HFFc6 (cell line): ENCODE measurements at regions not wholly inside any gene's neighbourhood (a gene's known extent, or its start where the extent isn't known, plus 50 kb on each side); places are given as distances from the start of the nearest gene placed in this dataset.

Experiments used
- DNase-seq: peaks from one replicate; pipeline ENCODE4 v3.0.0-alpha.2; 2018
- H3K27ac Mint-ChIP-seq: 2 replicates; pipeline ENCODE4 v1.8.0; 2020; ENCODE audit warnings: mild to moderate bottlenecking, mixed read lengths
- H3K27me3 Mint-ChIP-seq: 2 replicates; pipeline ENCODE4 v1.8.0; 2021; ENCODE audit warnings: mild to moderate bottlenecking, moderate library complexity, mixed read lengths; ENCODE audit not compliant: insufficient read depth
- H3K36me3 Mint-ChIP-seq: 2 replicates; pipeline ENCODE4 v1.8.0; 2021; ENCODE audit warnings: low read depth, mixed read lengths
- H3K4me1 Mint-ChIP-seq: 2 replicates; pipeline ENCODE4 v1.8.0; 2020; ENCODE audit warnings: low read depth, mixed read lengths
- H3K4me3 Mint-ChIP-seq: 2 replicates; pipeline ENCODE4 v1.8.0; 2020; ENCODE audit warnings: mild to moderate bottlenecking, moderate library complexity, mixed read lengths
- H3K9me3 Mint-ChIP-seq: 2 replicates; pipeline ENCODE4 v1.8.0; 2020; ENCODE audit warnings: mild to moderate bottlenecking, mixed read lengths
- TF ChIP-seq, protein P1 (sequence below): fragments of 200-600 bp; sonication (generic); IDR thresholded peaks from 2 replicates; pipeline ENCODE4 v1.5.0; 2021; ENCODE audit warnings: antibody characterized with exemption, mild to moderate bottlenecking

DNA sequence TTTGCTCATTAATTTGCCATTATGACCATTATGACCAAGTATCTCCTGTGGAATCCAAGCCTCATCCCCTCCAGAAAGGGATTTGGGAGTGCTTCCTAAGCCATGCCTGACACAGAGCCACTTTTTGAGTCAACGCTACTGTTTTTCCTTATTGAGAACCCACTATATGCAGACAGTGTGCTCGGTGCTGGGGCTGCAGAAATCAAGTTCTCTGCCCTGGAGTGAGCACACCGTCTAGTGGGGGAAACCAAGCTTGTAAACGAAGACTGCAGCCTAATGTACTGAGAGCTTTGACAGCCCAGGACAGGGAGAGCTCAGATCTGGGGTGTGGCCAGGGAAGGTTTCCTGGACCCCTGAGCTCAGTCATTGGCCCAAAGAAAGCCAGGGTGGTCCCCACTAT is 111.0 kb downstream of the ENGASE start:
- H3K4me3 Mint-ChIP-seq, result no peak overlapping the region
- H3K36me3 Mint-ChIP-seq, result no peaks in the 10 kb centered on the region
- TF ChIP-seq, protein P1, sequence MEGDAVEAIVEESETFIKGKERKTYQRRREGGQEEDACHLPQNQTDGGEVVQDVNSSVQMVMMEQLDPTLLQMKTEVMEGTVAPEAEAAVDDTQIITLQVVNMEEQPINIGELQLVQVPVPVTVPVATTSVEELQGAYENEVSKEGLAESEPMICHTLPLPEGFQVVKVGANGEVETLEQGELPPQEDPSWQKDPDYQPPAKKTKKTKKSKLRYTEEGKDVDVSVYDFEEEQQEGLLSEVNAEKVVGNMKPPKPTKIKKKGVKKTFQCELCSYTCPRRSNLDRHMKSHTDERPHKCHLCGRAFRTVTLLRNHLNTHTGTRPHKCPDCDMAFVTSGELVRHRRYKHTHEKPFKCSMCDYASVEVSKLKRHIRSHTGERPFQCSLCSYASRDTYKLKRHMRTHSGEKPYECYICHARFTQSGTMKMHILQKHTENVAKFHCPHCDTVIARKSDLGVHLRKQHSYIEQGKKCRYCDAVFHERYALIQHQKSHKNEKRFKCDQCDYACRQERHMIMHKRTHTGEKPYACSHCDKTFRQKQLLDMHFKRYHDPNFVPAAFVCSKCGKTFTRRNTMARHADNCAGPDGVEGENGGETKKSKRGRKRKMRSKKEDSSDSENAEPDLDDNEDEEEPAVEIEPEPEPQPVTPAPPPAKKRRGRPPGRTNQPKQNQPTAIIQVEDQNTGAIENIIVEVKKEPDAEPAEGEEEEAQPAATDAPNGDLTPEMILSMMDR, result no peak
- H3K9me3 Mint-ChIP-seq, result no peaks in the 10 kb centered on the region
- no peak for DNase-seq
- H3K27me3 Mint-ChIP-seq, result peaks cover 46% of the 10 kb centered on the region
- H3K27ac Mint-ChIP-seq, result no peak overlapping the region
- no peaks in the 10 kb centered on the region for H3K4me1 Mint-ChIP-seq

DNA sequence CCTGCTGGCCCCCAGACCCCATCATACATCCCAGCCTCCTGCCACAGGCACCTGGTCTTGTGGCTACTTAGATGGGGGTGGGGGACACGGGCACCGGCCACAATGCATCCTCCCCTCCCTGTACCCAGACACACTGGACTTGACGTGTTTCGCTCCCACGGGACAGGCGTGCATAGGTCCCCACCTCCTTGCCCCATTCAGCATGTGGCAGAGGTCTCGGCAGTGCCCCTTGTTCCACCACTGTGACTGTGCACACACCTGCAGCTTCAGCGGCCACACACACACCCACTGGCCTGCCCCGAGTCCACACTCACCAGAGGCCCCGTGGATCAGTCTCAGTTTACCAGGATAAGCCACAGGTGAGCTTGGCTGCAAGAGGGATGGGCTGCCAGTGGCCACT is 109.6 kb downstream of the ENGASE start:
- Mint-ChIP-seq H3K27me3 (peaks cover 49% of the 10 kb centered on the region), H3K9me3 (no peaks in the 10 kb centered on the region)

DNA sequence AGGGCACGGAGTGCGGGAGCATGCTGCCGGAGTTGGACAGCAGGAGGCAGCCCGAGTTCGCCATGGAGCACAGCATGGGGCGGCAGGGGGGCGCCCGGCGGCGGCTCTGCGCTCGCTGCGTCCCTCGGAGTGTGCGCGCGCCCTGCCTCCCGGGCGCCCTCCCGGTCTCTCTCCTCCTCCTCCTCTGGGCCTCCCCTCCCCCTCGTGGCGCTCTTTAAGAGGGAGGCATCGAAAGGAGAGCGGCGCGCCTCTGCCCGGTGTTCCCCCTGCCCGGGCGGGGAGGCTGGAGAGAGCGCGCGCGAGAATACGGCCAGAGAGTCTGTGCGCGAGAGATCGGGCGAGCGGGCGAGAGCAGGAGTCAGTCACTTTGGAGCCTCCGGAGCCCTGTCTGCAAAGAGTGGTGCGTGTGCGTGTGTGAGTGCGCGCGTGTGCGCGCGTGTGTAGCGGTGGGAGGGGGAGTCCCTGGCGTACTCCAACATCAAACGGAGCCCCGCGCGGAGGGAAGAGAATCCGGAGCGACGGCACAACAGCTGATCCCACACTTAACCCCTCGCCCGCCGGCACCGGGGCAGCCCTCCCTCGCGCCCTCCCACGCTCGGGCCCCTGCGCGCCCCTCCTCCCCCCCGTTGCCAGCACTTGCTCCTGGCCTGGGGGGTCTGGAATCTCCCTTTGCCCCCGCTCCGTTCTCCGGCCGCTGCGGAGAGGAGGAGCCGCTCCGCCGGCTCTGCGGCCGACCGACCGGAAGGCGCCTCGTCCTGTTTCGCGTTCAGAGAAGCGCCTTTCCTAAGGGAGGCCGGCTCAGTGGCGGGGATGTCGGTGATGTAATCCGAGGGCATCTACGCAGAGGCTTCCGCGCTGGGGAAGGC is 108.9 kb downstream of the ENGASE start:
- TF ChIP-seq, protein P1, result no peak
- Mint-ChIP-seq H3K27me3 (peaks cover 51% of the 10 kb centered on the region), H3K27ac (no peak overlapping the region), H3K36me3 (no peaks in the 10 kb centered on the region), H3K4me1 (no peaks in the 10 kb centered on the region), H3K9me3 (no peaks in the 10 kb centered on the region), H3K4me3 (no peak overlapping the region)
- DNase-seq, result no peak

More for the DNA sequence above, 109.6 kb downstream of the ENGASE start:
- no peak overlapping the region for H3K27ac Mint-ChIP-seq
- no peak for DNase-seq
- no peak overlapping the region for H3K4me3 Mint-ChIP-seq
- H3K4me1 Mint-ChIP-seq, result no peaks in the 10 kb centered on the region
- no peaks in the 10 kb centered on the region for H3K36me3 Mint-ChIP-seq
- TF ChIP-seq, protein P1, result no peak

DNA sequence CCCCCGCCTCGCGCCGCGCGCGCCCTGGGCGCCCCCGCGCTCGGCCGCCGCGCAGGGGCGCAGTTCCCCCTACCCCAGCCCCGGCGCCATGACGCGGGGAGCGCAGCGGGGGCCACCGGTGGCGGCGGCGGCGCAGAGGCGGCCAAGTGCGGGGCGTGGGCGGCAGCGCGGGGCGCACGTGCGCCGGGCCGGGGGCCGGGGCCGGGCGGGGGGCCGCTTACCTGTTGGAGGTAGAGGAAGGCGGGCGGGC is 108.3 kb downstream of the ENGASE start:
- no peaks in the 10 kb centered on the region for H3K9me3 Mint-ChIP-seq
- H3K27me3 Mint-ChIP-seq, result peaks cover 51% of the 10 kb centered on the region
- H3K27ac Mint-ChIP-seq, result no peak overlapping the region
- no peak for DNase-seq
- no peak overlapping the region for H3K4me3 Mint-ChIP-seq
- H3K4me1 Mint-ChIP-seq, result no peaks in the 10 kb centered on the region
- H3K36me3 Mint-ChIP-seq, result no peaks in the 10 kb centered on the region
- TF ChIP-seq, protein P1, result no peak

DNA sequence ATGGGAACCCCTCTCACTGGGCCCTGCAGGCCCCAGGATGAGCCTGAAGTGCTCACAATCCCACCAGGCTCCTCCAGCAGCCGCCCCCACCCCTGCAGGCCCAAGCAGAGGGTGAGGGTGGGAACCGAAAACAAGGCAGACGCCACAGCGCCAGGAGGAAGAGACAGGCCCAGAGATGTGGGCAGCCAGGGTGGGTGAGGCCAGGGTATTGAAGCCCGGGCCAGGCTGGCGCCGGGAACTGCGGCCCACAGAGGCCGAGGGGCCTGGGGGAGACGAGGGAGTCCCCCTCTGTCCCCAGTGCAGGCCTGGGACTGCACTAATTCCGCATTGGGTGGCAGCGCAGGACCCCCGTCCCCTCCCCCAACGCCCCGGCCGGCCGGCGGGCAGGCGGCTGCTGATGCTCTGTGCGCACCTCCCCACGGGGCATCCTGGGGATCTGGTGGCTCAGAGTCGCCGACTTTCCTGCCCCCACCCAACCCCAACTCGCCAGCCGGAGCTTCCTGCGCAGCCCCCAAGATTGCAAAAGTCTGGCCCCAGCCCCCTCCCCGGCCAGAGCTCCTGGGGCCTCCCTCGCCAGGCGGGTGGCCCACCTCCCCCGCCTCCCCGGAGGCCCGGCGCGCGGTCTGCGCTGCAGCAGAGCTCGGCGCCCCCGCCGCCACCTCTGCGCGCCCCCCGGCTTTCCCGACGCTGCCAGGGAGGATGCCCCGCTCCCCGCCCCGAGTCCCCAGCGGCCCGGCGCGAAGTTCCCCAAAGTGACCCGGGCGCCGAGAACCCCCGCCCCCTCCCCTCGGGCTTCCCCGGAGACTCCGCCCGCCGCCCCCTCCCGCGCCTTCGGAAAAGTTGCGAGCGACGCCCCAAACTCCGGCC is 107.8 kb downstream of the ENGASE start:
- H3K4me1 Mint-ChIP-seq, result no peaks in the 10 kb centered on the region
- no peaks in the 10 kb centered on the region for H3K36me3 Mint-ChIP-seq
- peaks cover 56% of the 10 kb centered on the region for H3K27me3 Mint-ChIP-seq
- TF ChIP-seq, protein P1, result no peak
- no peak for DNase-seq
- H3K4me3 Mint-ChIP-seq, result no peak overlapping the region
- H3K27ac Mint-ChIP-seq, result no peak overlapping the region
- no peaks in the 10 kb centered on the region for H3K9me3 Mint-ChIP-seq
